Ishikawa (cell line): ENCODE measurements at regions not wholly inside any gene's neighbourhood (a gene's known extent, or its start where the extent isn't known, plus 50 kb on each side); places are given as distances from the start of the nearest gene placed in this dataset.

Source experiments
- CEBPB ChIP-seq: IDR thresholded peaks from 2 replicates; pipeline ENCODE4 v1.6.1; 2012
- CREB1 ChIP-seq: IDR thresholded peaks from 2 replicates; pipeline ENCODE4 v1.6.1; 2012; ENCODE audit warnings: low read depth
- EGR1 ChIP-seq: IDR thresholded peaks from 2 replicates; pipeline ENCODE4 v1.6.1; 2012
- EP300 ChIP-seq: IDR thresholded peaks from 2 replicates; pipeline ENCODE4 v1.6.1; 2012; ENCODE audit warnings: borderline replicate concordance
- FOXM1 ChIP-seq: IDR thresholded peaks from 2 replicates; pipeline ENCODE4 v1.6.1; 2012; ENCODE audit warnings: low read depth, borderline replicate concordance
- NFIC ChIP-seq: IDR thresholded peaks from 2 replicates; pipeline ENCODE4 v1.6.1; 2012
- RAD21 ChIP-seq: IDR thresholded peaks from 2 replicates; pipeline ENCODE4 v1.6.1; 2012; ENCODE audit warnings: low read depth
- TAF1 ChIP-seq: IDR thresholded peaks from 2 replicates; pipeline ENCODE4 v1.6.1; 2012; ENCODE audit warnings: low read depth, mild to moderate bottlenecking
- TCF12 ChIP-seq: IDR thresholded peaks from 2 replicates; pipeline ENCODE4 v1.6.1; 2012; ENCODE audit warnings: low read depth
- TEAD4 ChIP-seq: IDR thresholded peaks from 2 replicates; pipeline ENCODE4 v1.6.1; 2012
- YY1 ChIP-seq: IDR thresholded peaks from 2 replicates; pipeline ENCODE4 v1.6.1; 2012; ENCODE audit warnings: low read depth
- ZBTB7A ChIP-seq: IDR thresholded peaks from 2 replicates; pipeline ENCODE4 v1.6.1; 2012; ENCODE audit warnings: low read depth
- TF ChIP-seq, protein P1 (sequence below): IDR thresholded peaks from 2 replicates; pipeline ENCODE4 v1.6.1; 2012
- TF ChIP-seq, protein P2 (sequence below): IDR thresholded peaks from 2 replicates; pipeline ENCODE4 v1.6.1; 2012; ENCODE audit warnings: low read depth, mild to moderate bottlenecking
- TF ChIP-seq, protein P3 (sequence below): IDR thresholded peaks from 2 replicates; pipeline ENCODE4 v1.6.1; 2012

DNA sequence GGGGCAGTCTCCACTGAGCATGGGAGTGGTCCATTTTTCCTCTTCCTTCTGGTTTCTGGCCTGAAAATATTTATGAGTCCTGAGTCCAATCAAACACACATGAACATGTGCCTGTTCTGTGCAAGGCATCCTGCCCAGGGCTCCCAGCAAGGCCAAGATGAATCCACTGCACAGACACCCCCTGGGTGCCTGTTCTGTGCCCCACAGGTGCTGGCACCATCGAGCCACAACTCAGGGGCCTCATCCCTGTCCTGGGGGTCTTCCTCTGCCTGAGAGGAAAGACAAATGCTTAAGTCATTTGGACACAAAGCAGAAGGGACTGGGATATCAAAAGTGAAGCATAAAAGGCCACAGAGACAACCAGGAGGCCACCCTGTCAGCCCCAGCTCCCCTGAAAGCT lies 87.4 kb upstream of the IQSEC1 start:
- TF ChIP-seq, protein P1, sequence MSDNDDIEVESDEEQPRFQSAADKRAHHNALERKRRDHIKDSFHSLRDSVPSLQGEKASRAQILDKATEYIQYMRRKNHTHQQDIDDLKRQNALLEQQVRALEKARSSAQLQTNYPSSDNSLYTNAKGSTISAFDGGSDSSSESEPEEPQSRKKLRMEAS = no peak
- TF ChIP-seq EP300 (no peak), TCF12 (no peak)

- no peak for TF ChIP-seq EP300
- no peak for TF ChIP-seq TAF1
- TF ChIP-seq TCF12 = no peak
- TF ChIP-seq EGR1 = no peak
- TF ChIP-seq, protein P2, sequence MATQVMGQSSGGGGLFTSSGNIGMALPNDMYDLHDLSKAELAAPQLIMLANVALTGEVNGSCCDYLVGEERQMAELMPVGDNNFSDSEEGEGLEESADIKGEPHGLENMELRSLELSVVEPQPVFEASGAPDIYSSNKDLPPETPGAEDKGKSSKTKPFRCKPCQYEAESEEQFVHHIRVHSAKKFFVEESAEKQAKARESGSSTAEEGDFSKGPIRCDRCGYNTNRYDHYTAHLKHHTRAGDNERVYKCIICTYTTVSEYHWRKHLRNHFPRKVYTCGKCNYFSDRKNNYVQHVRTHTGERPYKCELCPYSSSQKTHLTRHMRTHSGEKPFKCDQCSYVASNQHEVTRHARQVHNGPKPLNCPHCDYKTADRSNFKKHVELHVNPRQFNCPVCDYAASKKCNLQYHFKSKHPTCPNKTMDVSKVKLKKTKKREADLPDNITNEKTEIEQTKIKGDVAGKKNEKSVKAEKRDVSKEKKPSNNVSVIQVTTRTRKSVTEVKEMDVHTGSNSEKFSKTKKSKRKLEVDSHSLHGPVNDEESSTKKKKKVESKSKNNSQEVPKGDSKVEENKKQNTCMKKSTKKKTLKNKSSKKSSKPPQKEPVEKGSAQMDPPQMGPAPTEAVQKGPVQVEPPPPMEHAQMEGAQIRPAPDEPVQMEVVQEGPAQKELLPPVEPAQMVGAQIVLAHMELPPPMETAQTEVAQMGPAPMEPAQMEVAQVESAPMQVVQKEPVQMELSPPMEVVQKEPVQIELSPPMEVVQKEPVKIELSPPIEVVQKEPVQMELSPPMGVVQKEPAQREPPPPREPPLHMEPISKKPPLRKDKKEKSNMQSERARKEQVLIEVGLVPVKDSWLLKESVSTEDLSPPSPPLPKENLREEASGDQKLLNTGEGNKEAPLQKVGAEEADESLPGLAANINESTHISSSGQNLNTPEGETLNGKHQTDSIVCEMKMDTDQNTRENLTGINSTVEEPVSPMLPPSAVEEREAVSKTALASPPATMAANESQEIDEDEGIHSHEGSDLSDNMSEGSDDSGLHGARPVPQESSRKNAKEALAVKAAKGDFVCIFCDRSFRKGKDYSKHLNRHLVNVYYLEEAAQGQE = no peak
- no peak for TF ChIP-seq CREB1
- TF ChIP-seq, protein P3, sequence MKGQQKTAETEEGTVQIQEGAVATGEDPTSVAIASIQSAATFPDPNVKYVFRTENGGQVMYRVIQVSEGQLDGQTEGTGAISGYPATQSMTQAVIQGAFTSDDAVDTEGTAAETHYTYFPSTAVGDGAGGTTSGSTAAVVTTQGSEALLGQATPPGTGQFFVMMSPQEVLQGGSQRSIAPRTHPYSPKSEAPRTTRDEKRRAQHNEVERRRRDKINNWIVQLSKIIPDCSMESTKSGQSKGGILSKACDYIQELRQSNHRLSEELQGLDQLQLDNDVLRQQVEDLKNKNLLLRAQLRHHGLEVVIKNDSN = no peak
- no peak for TF ChIP-seq NFIC
- TF ChIP-seq, protein P1 = no peak
- TF ChIP-seq ZBTB7A = no peak
- no peak for TF ChIP-seq YY1
- TF ChIP-seq FOXM1 = no peak
- TF ChIP-seq CEBPB = no peak
- no peak for TF ChIP-seq RAD21
- no peak for TF ChIP-seq TEAD4
Observed at GRCh38 chr3:13159890-13160289, 86.7 kb upstream of the IQSEC1 start.

DNA sequence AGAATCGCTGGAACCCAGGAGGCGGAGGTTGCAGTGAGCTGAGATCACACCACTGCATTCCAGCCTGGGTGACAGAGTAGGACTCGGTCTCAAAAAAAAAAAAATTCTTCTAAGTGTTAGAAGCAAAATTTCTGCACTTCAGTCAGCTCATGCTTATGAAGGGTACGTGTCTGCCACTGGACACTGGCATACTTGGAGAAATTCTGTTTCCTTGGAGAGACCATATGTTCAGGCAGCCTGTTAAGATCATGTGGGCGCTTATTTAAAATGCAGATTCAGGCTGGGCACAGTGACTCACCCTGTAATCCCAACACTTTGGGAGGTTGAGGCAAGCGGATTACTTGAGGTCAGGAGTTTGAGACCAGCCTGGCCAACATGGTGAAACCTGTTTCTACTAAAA lies 85.6 kb upstream of the IQSEC1 start:
- TF ChIP-seq RAD21 (no peak), EGR1 (no peak), TAF1 (no peak), TCF12 (no peak), TEAD4 (no peak), CREB1 (no peak), CEBPB (no peak)
- TF ChIP-seq, protein P3 = no peak

DNA sequence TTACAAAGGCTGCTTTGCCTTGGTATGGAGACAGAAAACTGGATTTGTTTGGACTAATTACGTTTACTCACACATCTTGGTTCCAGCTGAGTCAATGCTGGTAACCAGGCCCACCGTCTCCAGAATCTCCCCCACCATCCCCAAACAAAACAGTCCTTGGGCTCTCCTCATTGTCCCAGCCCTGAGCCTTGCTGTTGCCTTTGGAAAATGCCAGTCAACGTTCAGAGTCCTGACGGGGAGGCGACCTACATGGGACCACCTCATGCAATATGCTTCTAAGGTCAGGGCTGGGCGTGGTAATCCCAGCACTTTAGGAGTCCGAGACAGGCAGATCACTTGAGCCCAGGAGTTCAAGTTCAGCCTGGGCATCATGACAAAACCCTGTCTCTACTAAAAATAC lies 85.2 kb upstream of the IQSEC1 start:
- TF ChIP-seq TCF12 (no peak), FOXM1 (no peak), EP300 (no peak), YY1 (no peak), RAD21 (no peak)
- TF ChIP-seq, protein P3 = no peak
- TF ChIP-seq, protein P1 = no peak

DNA sequence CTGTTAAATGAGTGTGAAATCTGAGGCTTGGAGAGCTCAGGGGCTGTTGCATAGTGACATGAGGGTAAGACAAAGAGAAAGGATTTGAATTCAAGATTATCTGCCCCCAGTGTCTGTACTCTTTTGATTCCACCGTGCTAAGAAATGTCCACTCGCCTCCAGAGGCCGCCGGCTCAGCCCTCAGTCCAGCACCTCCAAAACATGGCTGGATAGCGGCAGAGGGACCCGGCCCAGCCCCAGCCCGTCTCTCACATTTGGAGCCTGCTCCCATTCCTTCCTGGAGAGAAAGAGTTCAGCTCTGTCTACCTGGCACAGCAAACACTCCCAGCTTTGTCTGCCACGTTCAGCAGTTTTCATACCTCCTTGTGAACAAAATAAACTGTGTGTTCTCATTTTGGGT lies 84.8 kb upstream of the IQSEC1 start:
- TF ChIP-seq NFIC (no peak), TEAD4 (no peak), EP300 (no peak), TAF1 (no peak), YY1 (no peak), ZBTB7A (no peak)
- TF ChIP-seq, protein P2 = no peak
- TF ChIP-seq, protein P1 = no peak
